ENCODE measurements at regions not wholly inside any gene's neighbourhood (a gene's known extent, or its start where the extent isn't known, plus 50 kb on each side); places are given as distances from the start of the nearest gene placed in this dataset.

DNA sequence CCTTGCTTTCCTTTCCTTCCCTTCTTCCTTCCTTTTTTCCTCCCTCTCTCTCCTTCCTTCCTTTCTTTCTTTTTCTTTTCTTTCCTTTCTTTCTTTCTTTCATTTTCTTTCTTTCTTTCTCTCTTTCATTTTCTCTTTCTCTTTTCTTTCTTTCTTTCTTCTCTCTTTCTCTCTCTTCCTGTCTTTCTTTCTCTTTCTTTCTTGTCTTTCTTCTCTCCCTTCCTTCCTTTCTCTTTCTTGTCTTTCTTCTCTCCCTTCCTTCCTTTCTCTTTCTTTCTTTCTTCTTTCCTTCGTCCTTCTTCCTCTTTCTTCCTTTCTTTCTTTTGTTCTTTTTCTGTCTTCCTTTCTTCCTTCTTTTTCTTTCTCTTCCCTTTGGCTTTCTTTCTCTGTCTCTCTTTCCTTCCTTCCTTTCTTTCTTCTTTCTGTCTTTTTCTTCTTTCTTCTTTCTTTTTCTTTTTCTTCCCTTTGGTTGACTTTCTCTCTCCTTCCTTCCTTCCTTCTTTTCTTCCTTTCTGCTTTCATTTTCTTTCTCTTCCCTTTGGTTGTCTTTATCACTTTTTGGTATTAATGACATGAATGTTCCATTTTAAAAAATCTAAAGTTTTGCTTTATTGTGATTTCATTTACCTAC is 496.4 kb upstream of the CBLB start:
- no peak for DNase-seq

DNA sequence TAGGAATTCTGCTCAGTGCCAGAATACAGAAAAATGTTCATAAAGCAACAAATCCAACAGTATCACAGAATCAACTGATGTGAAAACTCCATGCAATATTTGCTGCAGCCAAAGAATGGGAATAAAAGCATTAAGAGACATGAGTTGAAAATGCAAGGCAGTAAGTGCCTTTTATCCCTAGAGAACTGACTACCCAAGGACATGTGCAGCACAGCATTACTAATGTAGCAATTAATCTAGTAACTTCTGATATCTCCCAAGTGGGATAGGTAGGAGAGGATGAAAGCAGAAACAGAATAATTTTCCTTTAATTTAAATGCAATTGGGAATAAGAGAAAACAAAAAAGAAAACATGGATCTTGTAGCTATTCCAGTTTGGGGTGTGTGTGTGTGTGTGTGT is 497.5 kb upstream of the CBLB start:
- no peak for DNase-seq

DNA sequence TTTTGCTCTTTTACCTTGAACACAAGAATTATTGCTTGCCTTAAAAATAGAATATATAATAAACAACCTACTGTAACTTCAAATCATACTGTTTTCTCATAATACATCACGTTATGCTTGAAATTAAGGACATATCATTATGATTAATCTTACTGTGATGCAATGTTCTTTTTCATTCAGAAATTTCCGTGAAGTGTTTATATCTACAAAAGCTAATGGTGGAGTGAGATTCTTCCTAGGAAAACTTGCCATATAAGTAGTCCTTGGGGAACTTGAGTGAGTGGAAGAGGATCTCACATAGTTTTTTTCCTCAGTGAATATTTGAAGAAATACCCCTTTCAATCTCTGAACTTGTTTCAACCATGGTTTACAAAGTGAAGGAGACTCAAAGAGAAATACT is 498.7 kb upstream of the CBLB start:
- no peak for DNase-seq

DNA sequence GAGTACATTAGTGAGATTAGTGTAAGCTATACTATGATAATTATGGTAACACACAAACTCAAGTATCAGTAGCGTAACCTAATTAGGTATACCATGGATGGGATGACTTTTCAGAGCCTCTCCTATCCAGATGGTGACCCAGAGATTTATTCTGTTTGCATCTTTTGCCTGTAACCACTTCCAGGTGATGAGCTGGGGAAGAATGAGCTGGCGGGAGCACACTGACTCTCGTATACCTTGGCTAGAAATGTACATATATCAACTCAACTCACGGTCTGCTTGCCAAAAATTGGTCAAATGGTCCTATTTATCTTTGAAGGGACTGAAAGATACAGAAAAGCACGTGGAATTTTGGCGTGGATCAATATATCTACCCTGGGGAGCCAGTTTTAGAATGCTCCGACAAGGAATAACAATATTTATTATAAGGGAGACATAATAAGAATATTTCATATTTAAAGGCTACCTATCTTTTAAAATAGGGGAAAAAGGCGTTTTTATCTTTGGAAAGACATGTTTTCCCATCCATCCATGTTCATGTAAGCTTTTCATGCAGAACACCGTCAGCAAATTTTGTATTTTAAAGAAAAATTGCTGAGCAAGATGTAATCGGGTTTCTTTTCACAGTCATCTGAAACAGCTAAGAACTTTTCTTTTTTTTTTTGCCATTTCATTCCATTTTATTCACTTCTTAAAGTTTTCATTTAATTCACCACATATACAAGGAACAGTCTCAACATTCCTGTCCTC is 502.6 kb upstream of the CBLB start:
- no peak for DNase-seq

DNA sequence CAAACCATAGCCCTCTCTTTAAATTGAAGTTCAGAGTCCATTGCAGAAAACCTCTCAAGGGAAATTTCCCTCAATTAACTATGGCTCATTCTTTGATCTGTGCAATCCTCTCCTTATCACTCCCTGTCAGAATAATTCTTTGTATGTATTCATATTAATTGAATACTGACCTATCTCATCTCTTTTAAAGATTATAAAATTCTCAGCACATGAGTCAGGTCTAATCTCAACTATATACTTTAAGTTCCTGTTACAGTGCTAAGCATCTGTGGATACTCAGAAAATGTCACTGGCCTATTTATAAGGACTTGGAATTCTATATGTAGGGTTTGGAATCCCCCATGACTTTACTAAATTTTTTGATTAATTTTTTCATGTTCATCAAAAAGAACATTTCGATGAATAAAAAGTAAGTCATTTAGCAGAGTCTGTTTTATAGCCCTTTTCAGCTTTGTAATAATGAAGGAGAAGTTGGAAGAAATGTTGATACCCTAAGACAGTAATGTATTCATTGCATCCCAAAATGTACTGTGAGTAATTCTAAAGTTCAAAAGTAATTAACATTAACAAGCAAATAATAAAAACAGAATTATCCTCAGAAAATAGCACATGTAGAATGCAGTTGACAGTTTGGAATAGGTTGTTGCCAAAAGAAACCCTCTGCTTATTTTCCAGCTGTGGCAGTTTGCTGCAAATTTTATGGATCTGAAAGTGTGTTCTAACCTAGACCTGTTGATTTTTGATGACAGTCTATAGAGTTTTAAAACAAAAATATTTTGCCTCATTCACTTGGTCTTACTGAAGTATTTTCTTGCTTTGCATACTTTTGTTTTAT is 503.4 kb upstream of the CBLB start:
- DNase-seq, result no peak

DNA sequence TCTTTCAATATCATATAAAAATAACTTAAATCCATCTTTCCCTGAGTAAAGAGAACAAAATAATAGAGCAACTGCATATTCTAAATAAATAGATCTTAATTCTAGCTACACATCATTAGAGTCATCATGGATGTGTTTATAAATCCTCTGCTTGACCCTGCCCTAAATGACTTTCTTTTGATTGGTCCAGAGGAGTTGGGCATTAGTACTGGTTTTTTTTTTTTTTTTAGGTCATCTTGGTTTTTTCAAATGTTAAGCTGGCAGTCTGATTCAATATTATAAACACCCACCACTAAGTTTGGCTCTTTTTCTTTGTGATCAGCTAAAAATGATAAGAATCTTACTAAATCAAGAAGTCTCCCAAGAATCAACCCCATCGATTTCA is 504.0 kb upstream of the CBLB start:
- no peak for DNase-seq

DNA sequence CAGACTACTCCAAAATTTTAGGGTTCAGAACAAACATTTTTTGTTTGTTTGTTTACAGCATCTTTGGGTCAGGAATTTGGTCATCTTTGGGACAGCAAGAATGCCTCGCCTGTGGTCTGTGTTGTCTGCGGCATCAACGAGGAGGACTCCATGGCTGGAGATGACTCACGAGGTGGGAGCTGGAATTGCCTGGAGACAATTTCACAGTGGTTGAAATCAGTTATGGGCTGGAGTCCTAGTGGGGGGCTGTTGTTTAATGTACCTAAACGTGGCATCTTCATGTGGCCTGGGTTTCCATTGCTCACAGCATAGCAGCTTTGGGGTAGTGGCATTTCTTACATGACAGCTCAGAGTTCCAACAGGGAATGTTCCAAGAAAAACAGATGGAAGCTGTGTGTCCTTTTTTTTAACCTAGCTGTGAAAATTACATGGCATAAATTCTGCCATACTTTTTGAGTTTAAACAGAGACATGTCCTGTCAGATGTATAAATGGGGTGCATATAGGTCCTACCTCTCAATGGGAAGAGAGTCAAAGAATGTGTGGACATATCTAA is 507.3 kb upstream of the CBLB start:
- no peak for DNase-seq

DNA sequence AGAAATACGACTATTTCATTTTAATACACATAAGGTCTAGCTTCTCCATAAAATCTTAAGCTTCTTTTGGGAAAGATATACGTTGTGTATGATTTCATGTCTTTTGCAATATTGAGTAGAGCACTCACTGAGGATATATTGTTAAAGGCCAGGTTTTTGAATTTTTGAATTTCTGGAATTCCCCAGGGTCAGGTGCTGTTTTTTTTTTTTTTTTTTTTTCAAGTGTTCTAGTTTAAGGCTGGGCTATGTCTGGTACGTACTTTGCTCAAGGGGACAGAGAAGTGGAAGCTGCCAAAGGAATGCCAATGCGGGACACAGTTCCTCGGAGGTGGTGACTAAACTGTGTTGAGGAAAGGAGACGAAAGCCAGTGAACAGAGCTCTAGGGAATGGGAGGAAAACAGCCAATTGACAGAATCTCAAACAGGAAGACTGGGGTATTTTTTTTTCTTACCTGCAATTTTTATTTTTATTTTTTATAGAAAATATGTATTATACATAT is 510.5 kb upstream of the CBLB start:
- DNase-seq, result no peak

DNA sequence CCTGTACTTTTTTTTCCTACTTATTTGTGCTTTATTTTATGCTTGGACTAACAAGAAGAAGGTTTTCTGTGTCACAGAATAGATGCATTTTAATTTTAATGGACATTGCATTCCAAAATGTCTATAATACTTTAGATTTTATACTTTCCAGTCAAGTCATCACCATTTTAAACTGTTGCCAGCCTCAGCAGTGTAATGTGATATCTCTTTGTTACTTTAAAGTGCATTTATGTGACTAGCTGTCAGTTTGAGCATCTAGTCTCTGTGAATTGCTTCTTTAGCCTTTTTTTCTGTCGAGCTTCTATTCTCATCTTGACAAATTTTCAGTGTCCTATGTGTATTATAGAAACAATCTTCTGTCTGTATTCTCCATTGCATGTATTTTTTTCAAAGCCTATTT is 511.4 kb upstream of the CBLB start:
- DNase-seq, result no peak

DNA sequence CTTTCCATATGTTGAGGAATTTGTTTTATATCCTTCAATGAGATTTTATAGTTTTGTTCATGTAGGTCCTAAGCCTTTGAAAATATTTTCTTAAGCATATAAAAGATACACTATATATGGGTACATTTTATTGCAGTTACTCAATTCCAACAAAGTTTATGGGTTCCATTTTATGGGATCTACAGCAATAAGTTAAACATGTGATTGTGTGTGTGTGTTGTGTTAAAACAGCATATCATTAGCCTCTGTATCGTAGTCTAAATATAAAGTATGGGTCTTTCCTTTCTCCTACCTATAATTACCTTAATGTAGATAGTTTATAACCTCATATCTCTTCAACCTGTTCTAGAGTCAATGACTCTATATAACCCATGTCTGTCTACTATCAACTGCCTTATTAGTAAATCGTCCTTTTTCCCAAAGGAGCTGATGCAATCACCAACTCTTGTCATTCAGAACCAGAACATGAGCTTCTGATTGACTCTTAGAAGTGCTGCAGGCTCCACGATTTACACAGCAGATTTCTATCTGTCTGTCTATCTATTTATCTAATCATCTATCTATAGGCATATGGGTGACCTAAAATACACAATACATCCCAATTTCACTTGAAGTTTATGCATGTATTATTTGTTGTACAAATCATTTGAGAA is 512.6 kb upstream of the CBLB start:
- no peak for DNase-seq

DNA sequence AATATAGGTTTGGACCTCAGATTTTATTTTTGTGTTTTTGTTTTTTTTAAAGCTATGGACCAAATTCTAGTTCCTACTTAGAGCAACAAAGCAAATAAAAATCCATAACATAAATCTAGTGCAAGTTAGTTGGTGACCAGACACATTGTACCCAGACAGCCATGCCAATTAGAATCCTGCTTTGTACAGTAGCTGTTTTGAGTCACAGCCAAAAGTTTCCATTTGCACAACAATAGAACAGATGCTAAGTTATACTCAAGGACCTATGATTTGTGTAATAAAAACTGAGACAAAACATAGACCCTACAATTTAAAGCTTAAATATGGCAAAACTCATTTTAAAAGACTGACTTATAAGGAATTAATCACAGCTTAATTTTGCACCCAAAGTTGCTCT is 513.1 kb upstream of the CBLB start:
- no peak for DNase-seq

DNA sequence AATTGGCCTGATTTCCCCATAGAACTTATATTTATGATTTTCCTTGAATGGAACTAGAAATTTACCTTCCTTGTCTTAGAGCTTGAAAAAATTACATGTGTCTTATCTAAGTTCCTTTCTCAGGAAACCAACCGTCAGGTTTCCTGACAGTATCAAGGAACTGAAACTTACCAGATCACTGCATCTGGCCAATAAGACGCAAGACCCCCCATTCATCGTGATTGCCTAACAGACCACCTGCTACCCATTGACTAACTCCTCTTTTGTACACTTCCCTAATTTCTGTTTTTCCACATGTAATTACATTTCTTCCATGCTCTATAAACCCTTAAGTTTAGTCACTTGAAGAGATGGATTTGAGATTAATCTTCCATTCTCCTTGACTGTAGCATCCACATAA is 517.2 kb upstream of the CBLB start:
- DNase-seq, result peak; percentile 99

DNA sequence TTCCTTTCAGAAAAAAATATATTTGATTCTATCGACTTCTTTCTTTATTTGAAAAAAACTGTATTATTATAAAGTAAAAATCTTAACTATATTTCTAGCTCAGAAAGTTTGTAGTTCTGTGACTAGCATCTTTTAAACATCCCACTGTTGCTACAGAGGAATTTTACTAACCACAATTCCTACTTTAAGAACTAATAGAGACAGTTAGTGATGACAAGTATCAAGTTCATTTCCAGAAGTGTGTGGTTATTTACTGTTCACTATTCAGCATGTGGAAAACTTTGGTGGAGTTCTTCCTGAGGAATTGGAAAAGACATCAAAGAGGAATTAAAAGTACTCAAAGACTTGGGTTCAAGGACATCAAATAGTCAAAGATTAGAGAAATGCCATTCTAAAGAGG is 524.1 kb upstream of the CBLB start:
- no peak for DNase-seq

DNA sequence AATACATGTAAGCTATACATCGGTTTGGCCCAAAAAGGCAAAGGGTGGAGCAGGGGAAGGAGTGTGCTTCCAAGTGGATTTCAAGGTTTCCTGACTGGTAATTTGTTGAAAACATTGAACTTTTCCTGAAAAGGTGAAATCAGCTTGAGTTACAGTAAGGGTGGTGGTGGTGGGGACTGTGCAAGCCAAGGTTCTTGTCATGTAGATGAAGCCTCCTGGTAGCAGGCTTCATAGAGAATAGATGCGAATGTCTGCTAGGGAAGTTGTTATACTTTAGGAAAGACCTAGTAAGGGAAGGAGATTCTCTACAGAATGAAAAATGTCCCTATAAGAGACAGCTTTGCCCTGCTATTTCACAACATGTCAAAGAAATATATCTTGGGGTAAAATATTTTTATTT is 528.2 kb upstream of the CBLB start:
- DNase-seq, result no peak

DNA sequence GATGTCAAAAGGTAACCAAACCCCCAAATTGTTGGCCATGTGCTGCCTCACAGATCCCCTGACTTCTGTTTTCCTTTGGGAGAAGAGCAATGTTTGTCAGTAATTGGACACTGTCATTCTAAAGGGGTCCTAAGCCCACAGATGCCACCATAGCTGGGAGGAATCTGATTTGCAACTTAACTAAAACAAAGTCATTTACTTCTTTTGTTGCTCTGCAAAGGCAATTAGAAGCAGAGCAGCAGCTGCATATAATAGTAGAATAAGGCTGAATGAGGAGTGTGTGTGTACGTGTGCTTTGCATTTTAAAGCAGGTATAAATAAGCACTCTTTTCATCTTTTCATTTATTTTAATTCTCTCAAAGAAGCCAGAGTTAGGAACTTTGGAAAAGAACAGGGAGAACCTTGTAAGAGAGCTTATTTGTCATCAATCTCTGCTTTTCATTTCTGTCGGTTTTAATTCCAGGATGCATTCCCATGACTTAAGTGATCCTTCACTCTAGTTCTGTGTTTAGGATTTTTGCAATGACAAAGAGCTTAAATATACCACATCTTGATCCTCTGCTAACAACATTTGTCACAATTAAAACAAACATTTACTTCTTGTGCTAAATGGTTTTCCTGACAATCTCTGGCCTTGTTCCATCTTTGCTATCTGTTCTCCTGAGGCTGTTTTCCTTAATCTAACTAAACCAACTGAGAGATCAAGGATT is 530.2 kb upstream of the CBLB start:
- DNase-seq, result no peak

DNA sequence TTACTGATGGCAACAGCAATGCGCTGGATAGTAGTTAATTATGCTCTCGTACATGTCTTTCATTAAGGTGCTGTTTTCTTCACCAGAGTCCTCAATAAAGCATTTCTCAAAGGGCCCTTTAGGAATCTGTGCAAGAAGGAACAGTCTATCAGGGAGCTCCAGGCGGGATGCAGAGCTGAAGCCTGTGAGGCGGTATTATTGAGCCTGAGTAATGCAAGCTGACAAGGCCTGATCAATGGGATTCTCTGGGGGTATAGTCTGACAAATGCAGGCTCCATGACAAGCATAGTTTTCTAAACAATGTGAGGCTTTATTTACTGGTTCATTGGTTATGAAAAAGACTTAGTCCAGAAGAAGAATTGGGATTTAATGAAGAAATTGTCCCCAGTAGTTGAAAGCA is 530.9 kb upstream of the CBLB start:
- DNase-seq, result no peak

DNA sequence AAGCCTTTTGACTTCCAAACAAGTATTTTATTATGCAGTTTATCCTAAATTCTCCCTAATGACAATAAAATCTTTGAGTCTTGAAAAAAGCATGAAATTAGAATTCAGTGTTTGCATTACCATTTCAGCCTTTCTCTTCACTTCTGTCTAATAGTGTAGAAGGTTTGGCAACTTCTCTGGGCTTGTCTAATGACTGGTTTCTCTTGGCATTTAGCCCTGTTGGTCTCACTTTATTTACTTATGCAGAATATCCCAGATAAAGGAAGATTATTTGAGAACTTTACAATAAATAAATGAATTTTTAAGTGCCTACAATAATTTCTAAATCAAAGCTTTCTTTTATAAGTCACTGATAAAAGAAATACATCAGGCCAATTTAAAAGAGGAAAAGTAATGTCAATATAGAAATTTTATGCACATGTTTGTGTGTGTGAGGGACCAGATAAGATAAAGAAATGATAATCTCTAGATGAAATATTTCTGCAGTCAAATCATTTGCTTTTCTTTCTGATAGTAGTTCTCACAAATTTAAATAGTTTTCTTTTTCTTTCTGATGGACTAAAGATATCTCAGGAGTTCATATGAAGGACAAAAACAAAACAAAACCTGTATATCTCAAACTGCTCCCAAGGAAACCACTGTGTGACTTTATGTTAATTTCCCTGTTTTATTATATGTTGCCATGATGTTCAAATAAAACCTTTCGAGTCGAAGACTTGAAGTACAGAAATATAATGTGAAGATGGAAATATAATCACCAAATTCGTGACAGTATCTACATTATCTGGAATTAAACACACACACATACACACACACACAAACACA is 533.1 kb upstream of the CBLB start:
- no peak for DNase-seq

DNA sequence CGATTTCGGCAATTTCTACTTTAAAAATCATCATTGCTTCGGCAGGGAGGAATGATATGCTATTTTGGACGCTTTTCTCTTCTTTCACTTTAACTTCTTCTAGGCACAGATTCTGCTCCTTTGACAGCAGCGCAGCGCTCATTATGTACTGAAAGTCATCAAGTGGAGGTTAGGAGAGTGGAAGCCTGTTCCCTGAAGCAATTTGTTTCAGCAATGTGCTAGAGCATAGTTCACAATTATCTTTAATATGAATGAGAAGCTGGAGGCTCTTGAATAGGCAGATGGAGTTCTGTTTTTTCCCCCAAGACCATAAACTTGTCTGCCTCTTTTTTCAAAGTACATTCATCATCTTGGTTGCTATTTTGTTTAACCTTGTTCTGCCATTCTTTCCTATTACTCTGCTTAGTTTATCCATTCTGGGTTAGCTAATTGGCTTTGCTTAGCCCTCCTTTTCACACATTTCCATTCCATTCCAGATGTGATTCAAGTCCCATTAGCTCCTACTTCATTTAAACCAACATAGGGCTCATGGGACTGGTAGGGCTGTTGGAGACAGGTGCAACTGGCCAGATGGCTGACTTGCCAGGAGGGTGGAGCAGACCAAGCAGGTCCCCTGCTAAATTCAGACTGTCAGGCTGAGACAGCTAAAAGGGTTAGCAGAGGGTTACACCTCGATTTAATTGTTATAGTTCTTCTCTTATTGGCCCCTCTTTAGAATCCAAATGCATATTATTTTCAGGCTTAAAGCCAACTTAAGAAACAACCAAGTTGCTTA is 534.7 kb upstream of the CBLB start:
- DNase-seq, result no peak

DNA sequence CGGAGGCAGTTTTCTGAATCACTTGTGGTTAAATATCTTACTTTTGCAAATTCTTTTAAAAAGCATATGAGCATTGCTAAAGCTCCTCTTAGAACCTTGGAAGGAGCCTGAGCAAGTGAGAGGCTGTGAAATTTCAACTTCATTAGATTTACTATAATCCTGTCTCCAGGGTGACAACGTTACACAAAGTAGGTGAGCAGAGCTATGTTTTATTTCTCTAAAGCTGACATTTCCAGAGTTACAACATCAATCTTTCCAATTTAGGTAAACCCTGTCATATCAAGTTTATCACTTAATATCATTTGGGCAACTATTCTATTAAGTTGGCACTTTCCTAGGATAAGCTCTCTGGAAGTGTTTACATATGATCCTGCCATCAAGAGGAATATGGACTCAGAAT is 544.9 kb upstream of the CBLB start:
- no peak for DNase-seq

DNA sequence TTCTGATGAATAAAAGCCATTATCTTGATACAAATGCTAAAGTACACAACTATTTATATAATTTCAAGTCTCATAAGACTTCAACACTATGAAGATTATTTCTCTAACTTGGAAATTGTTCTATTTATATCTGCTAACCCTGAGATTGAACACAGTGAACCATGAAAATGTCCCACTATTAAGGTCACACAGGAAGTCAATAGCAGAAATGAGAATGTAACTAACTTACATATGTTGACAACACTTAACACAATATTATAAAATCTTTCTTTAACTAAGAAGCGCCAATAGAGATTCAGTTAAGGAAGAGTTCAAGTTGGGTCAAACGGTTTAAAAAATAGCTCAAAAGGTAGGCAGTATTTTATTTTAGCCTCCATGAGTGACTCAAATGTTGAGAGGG is 551.8 kb upstream of the CBLB start:
- peak; percentile 27 for DNase-seq

DNA sequence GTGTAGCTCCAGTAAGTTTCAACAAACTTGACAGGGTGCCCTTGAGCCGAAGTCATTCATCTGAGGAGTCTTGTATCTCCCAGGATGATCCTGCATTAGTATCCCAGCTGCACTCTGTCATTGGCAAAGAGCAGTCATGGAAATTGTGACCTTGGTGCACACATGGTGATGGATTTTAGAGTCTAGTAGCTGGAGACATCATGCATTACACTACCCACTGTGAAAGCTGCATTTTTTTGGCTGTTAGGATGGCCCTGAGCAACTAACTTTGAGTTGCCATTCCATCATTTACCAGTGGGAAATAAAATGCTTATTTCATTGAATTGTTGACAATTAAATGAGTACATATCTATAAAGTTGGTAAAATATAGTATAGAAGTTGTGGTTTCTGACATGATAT is 552.6 kb upstream of the CBLB start:
- DNase-seq, result no peak

Measured in MV-4-11 (cell line).